GM19035 (cell line): ENCODE measurements at regions not wholly inside any gene's neighbourhood (a gene's known extent, or its start where the extent isn't known, plus 50 kb on each side); places are given as distances from the start of the nearest gene placed in this dataset.

Experiments
- ATAC-seq: cut with Tn5 transposase; IDR thresholded peaks from one replicate; pipeline ENCODE4 v1.9.1; 2021; ENCODE audit not compliant: unreplicated experiment

GRCh38 chr7:84256571-84256971 lies 62.0 kb upstream of the SEMA3A start:
- ATAC-seq: no peak

- ATAC-seq: no peak
Measured at GRCh38 chr7:84251277-84251781, 56.7 kb upstream of the SEMA3A start.

- ATAC-seq: no peak
Measured at GRCh38 chr7:84250452-84250851, 55.9 kb upstream of the SEMA3A start.

GRCh38 chr7:84249656-84250055 lies 55.1 kb upstream of the SEMA3A start:
- no peak for ATAC-seq

- no peak for ATAC-seq
Measured at GRCh38 chr7:84248843-84249242, 54.3 kb upstream of the SEMA3A start.

GRCh38 chr7:84248267-84248666 lies 53.7 kb upstream of the SEMA3A start:
- ATAC-seq: peak; percentile 74

GRCh38 chr7:84247591-84247990 lies 53.0 kb upstream of the SEMA3A start:
- ATAC-seq: no peak

- no peak for ATAC-seq
Measured at GRCh38 chr7:84245835-84246234, 51.2 kb upstream of the SEMA3A start.
